SK-N-SH (cell line): ENCODE measurements at regions not wholly inside any gene's neighbourhood (a gene's known extent, or its start where the extent isn't known, plus 50 kb on each side); places are given as distances from the start of the nearest gene placed in this dataset.

Source experiments
- EZH2phosphoT487 ChIP-seq: fragments of 200-600 bp; sonication (generic); IDR thresholded peaks from 2 replicates; pipeline ENCODE4 v1.6.1; 2017; ENCODE audit warnings: low read depth, mixed run types, mild to moderate bottlenecking, antibody characterized with exemption, moderate library complexity, borderline replicate concordance
- POLR2AphosphoS5 ChIP-seq: IDR thresholded peaks from 2 replicates; pipeline ENCODE4 v1.6.1; 2012; ENCODE audit warnings: low read depth, low read length
- TCF12 ChIP-seq: IDR thresholded peaks from 2 replicates; pipeline ENCODE4 v1.4.0; 2012
- TF ChIP-seq, protein P1 (sequence below): fragments of 200-600 bp; sonication (generic); IDR thresholded peaks from 2 replicates; pipeline ENCODE4 v1.6.1; 2017; ENCODE audit warnings: antibody characterized with exemption, mild to moderate bottlenecking, moderate library complexity

DNA sequence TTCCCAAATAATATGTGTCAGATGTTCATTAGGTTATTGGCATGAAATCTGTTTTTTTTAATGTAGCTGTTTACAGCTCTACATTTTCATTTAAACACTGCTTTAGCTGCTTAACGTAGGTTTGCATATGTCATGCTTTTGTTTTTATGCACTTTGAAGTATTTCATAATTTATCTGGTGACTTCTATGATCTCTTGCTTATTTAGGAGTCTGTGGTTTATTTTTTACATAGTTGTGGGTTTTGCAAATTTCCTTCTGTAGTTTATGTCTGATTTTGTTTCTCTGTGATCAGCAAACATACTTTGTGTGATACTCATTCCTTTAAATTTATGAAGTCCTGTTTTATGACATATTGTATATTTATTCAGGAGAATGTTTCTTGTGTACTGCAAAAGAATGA, 606.5 kb upstream of the PFKP start:
- TF ChIP-seq, protein P1, sequence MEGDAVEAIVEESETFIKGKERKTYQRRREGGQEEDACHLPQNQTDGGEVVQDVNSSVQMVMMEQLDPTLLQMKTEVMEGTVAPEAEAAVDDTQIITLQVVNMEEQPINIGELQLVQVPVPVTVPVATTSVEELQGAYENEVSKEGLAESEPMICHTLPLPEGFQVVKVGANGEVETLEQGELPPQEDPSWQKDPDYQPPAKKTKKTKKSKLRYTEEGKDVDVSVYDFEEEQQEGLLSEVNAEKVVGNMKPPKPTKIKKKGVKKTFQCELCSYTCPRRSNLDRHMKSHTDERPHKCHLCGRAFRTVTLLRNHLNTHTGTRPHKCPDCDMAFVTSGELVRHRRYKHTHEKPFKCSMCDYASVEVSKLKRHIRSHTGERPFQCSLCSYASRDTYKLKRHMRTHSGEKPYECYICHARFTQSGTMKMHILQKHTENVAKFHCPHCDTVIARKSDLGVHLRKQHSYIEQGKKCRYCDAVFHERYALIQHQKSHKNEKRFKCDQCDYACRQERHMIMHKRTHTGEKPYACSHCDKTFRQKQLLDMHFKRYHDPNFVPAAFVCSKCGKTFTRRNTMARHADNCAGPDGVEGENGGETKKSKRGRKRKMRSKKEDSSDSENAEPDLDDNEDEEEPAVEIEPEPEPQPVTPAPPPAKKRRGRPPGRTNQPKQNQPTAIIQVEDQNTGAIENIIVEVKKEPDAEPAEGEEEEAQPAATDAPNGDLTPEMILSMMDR = no peak
- no peak for TF ChIP-seq EZH2phosphoT487
- no peak for TF ChIP-seq TCF12
- no peak for TF ChIP-seq POLR2AphosphoS5
